DMS153 (cell line): ENCODE measurements at regions not wholly inside any gene's neighbourhood (a gene's known extent, or its start where the extent isn't known, plus 50 kb on each side); places are given as distances from the start of the nearest gene placed in this dataset.

Experiments used
- DNase-seq: peaks from one replicate; lab custom pipeline; 2025; lab: John Stamatoyannopoulos, UW

- DNase-seq = no peak
Measured at GRCh38 chr1:177786176-177786745, 183.6 kb downstream of the SEC16B start.

- DNase-seq = no peak
Measured at GRCh38 chr1:177784936-177785335, 184.9 kb downstream of the SEC16B start.

- no peak for DNase-seq
Measured at GRCh38 chr1:177784409-177784808, 185.4 kb downstream of the SEC16B start.

- no peak for DNase-seq
Measured at GRCh38 chr1:177783051-177783450, 186.8 kb downstream of the SEC16B start.

- peak; percentile 63 for DNase-seq
Measured at GRCh38 chr1:177780096-177780700, 189.7 kb downstream of the SEC16B start.

- no peak for DNase-seq
Measured at GRCh38 chr1:177779166-177779965, 190.5 kb downstream of the SEC16B start.

- DNase-seq = no peak
Measured at GRCh38 chr1:177775924-177776323, 193.9 kb downstream of the SEC16B start.

GRCh38 chr1:177772386-177772960 lies 197.4 kb downstream of the SEC16B start:
- DNase-seq = no peak

GRCh38 chr1:177771688-177772087 lies 198.2 kb downstream of the SEC16B start:
- no peak for DNase-seq

GRCh38 chr1:177770096-177770495 lies 199.8 kb downstream of the SEC16B start:
- DNase-seq = peak; percentile 61

- DNase-seq = no peak
Measured at GRCh38 chr1:177755851-177756560, 213.9 kb downstream of the SEC16B start.

GRCh38 chr1:177754603-177755002 lies 215.3 kb downstream of the SEC16B start:
- no peak for DNase-seq

- no peak for DNase-seq
Measured at GRCh38 chr1:177753655-177754054, 216.2 kb downstream of the SEC16B start.

- no peak for DNase-seq
Measured at GRCh38 chr1:177748080-177748801, 221.6 kb downstream of the SEC16B start.

- no peak for DNase-seq
Measured at GRCh38 chr1:177746155-177746554, 223.7 kb downstream of the SEC16B start.

- no peak for DNase-seq
Measured at GRCh38 chr1:177744906-177745305, 225.0 kb downstream of the SEC16B start.

- DNase-seq = no peak
Measured at GRCh38 chr1:177741476-177741875, 228.4 kb downstream of the SEC16B start.

GRCh38 chr1:177739780-177740179 lies 230.1 kb downstream of the SEC16B start:
- no peak for DNase-seq

GRCh38 chr1:177737456-177737855 lies 232.4 kb downstream of the SEC16B start:
- no peak for DNase-seq

GRCh38 chr1:177732178-177732577 lies 237.7 kb downstream of the SEC16B start:
- DNase-seq = no peak

- no peak for DNase-seq
Measured at GRCh38 chr1:177729646-177730045, 240.2 kb downstream of the SEC16B start.

- DNase-seq = no peak
Measured at GRCh38 chr1:177723533-177723932, 246.3 kb downstream of the SEC16B start.
